SU-DHL-6 (cell line): ENCODE measurements at regions not wholly inside any gene's neighbourhood (a gene's known extent, or its start where the extent isn't known, plus 50 kb on each side); places are given as distances from the start of the nearest gene placed in this dataset.

Experiments
- H2AFZ ChIP-seq: fragments of 200-600 bp; sonication (generic); 2 replicates; pipeline ENCODE4 v1.6.1; 2014; ENCODE audit warnings: low read depth, mild to moderate bottlenecking, moderate library complexity, mixed read lengths, antibody characterized with exemption, low read length; ENCODE audit not compliant: severe bottlenecking
- H3F3A ChIP-seq: fragments of 200-600 bp; shearing (Covaris generic); 2 replicates; pipeline ENCODE4 v1.6.0; 2016; ENCODE audit warnings: antibody characterized with exemption, mild to moderate bottlenecking; ENCODE audit not compliant: insufficient read depth
- H3K27ac ChIP-seq: fragments of 200-600 bp; sonication (generic); 2 replicates; pipeline ENCODE4 v1.5.1; 2016; ENCODE audit warnings: low read depth, mild to moderate bottlenecking, low read length, moderate library complexity, mixed read lengths
- H3K27me3 ChIP-seq: fragments of 200-600 bp; sonication (generic), shearing (Covaris generic); 2 replicates; pipeline ENCODE4 v1.6.0; 2014; ENCODE audit warnings: mild to moderate bottlenecking, low read length
- H3K36me3 ChIP-seq: fragments of 200-600 bp; sonication (generic); 2 replicates; pipeline ENCODE4 v1.6.1; 2014; ENCODE audit warnings: mild to moderate bottlenecking, low read length, mixed read lengths
- H3K4me2 ChIP-seq: fragments of 300-600, 200-600 bp; shearing (Covaris generic), sonication (generic); 2 replicates; pipeline ENCODE4 v1.6.0; 2014; ENCODE audit warnings: low read length, low read depth, mild to moderate bottlenecking; ENCODE audit not compliant: poor library complexity, severe bottlenecking
- H3K4me3 ChIP-seq: fragments of 200-600 bp; sonication (generic); 2 replicates; pipeline ENCODE4 v1.5.1; 2014; ENCODE audit warnings: antibody characterized with exemption, low read length, mild to moderate bottlenecking, mixed read lengths; ENCODE audit not compliant: insufficient read depth, poor library complexity, severe bottlenecking
- H3K79me2 ChIP-seq: fragments of 200-600 bp; sonication (generic); 2 replicates; pipeline ENCODE4 v1.6.1; 2014; ENCODE audit warnings: mild to moderate bottlenecking, low read length, moderate library complexity; ENCODE audit not compliant: insufficient read depth
- H3K9ac ChIP-seq: fragments of 200-600 bp; sonication (generic); 2 replicates; pipeline ENCODE4 v1.7.0; 2014; ENCODE audit warnings: mild to moderate bottlenecking, low read length
- H3K9me2 ChIP-seq: fragments of 200-600 bp; sonication (generic); replicated peaks from 2 replicates; pipeline ENCODE4 v1.6.1; 2014; ENCODE audit warnings: low read length; ENCODE audit not compliant: insufficient read depth
- H3K9me3 ChIP-seq: fragments of 200-600 bp; sonication (generic); 2 replicates; pipeline ENCODE4 v1.6.1; 2014; ENCODE audit warnings: low read length, mixed read lengths; ENCODE audit not compliant: insufficient read depth
- H4K20me1 ChIP-seq: fragments of 200-600 bp; sonication (generic); 2 replicates; pipeline ENCODE4 v1.6.1; 2014; ENCODE audit warnings: low read depth, mild to moderate bottlenecking, antibody characterized with exemption, low read length, moderate library complexity, mixed read lengths
- CTCF ChIP-seq: fragments of 200-600 bp; sonication (generic); IDR thresholded peaks from one replicate; pipeline ENCODE4 v1.5.1; 2017; ENCODE audit warnings: antibody characterized with exemption, mild to moderate bottlenecking, low read length, moderate library complexity; ENCODE audit not compliant: insufficient read depth, poor library complexity, severe bottlenecking
- EZH2phosphoT487 ChIP-seq: fragments of 200-600 bp; sonication (generic), shearing (Covaris generic); conservative IDR thresholded peaks from 2 replicates; pipeline ENCODE4 v1.6.1; 2018; ENCODE audit warnings: mild to moderate bottlenecking, antibody characterized with exemption, low read length, moderate library complexity, mixed read lengths

- Histone ChIP-seq H3K9ac (no peak overlapping the region), H3K79me2 (no peaks in the 10 kb centered on the region), H3K4me2 (no peak overlapping the region), H3K4me3 (no peak overlapping the region), H3K9me2 (no peaks in the 10 kb centered on the region), H2AFZ (no peak overlapping the region), H3K36me3 (no peaks in the 10 kb centered on the region), H4K20me1 (no peaks in the 10 kb centered on the region), H3K27ac (no peak overlapping the region), H3F3A (no peaks in the 10 kb centered on the region), H3K27me3 (no peaks in the 10 kb centered on the region), H3K9me3 (no peaks in the 10 kb centered on the region)
- TF ChIP-seq EZH2phosphoT487 (no peak), CTCF (no peak)
Observed at GRCh38 chr10:130510755-130511154, 374.6 kb downstream of the GLRX3 start.

- no peak overlapping the region for H2AFZ ChIP-seq
Observed at GRCh38 chr10:130511766-130512165, 375.6 kb downstream of the GLRX3 start.

GRCh38 chr10:130512936-130513335 lies 376.7 kb downstream of the GLRX3 start:
- no peak overlapping the region for H3K4me2 ChIP-seq
- no peaks in the 10 kb centered on the region for H3K9me2 ChIP-seq
- TF ChIP-seq EZH2phosphoT487 (no peak), CTCF (no peak)
- H3K9me3 ChIP-seq: no peaks in the 10 kb centered on the region
- no peak overlapping the region for H3K27ac ChIP-seq
- H4K20me1 ChIP-seq: no peaks in the 10 kb centered on the region
- no peak overlapping the region for H3K9ac ChIP-seq
- no peaks in the 10 kb centered on the region for H3K27me3 ChIP-seq
- no peaks in the 10 kb centered on the region for H3F3A ChIP-seq
- H3K4me3 ChIP-seq: no peak overlapping the region
- no peaks in the 10 kb centered on the region for H3K79me2 ChIP-seq
- H3K36me3 ChIP-seq: no peaks in the 10 kb centered on the region
- H2AFZ ChIP-seq: no peak overlapping the region

More at GRCh38 chr10:130511766-130512165, 375.6 kb downstream of the GLRX3 start:
- Histone ChIP-seq H3K27me3 (no peaks in the 10 kb centered on the region), H3K9me3 (no peaks in the 10 kb centered on the region), H3K36me3 (no peaks in the 10 kb centered on the region), H3F3A (no peaks in the 10 kb centered on the region), H4K20me1 (no peaks in the 10 kb centered on the region), H3K9ac (no peak overlapping the region), H3K4me3 (no peak overlapping the region), H3K27ac (no peak overlapping the region), H3K79me2 (no peaks in the 10 kb centered on the region), H3K9me2 (no peaks in the 10 kb centered on the region), H3K4me2 (no peak overlapping the region)
- no peak for TF ChIP-seq CTCF
- TF ChIP-seq EZH2phosphoT487: no peak
